ENCODE measurements at regions not wholly inside any gene's neighbourhood (a gene's known extent, or its start where the extent isn't known, plus 50 kb on each side); places are given as distances from the start of the nearest gene placed in this dataset.

- TF ChIP-seq, protein P1, sequence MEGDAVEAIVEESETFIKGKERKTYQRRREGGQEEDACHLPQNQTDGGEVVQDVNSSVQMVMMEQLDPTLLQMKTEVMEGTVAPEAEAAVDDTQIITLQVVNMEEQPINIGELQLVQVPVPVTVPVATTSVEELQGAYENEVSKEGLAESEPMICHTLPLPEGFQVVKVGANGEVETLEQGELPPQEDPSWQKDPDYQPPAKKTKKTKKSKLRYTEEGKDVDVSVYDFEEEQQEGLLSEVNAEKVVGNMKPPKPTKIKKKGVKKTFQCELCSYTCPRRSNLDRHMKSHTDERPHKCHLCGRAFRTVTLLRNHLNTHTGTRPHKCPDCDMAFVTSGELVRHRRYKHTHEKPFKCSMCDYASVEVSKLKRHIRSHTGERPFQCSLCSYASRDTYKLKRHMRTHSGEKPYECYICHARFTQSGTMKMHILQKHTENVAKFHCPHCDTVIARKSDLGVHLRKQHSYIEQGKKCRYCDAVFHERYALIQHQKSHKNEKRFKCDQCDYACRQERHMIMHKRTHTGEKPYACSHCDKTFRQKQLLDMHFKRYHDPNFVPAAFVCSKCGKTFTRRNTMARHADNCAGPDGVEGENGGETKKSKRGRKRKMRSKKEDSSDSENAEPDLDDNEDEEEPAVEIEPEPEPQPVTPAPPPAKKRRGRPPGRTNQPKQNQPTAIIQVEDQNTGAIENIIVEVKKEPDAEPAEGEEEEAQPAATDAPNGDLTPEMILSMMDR (conservative IDR thresholded peaks at IDR 0.05; ENCODE audit: control insufficient read depth, insufficient read depth, low read depth, low read length): no peak
- DNase-seq (ENCODE audit: low read depth): no peak
- no peak overlapping the region for H3K4me3 ChIP-seq (ENCODE audit: control insufficient read depth, low read depth, low read length)
Measured at GRCh38 chr9:129514891-129515290, 106.0 kb downstream of the C9orf50 start.

DNA sequence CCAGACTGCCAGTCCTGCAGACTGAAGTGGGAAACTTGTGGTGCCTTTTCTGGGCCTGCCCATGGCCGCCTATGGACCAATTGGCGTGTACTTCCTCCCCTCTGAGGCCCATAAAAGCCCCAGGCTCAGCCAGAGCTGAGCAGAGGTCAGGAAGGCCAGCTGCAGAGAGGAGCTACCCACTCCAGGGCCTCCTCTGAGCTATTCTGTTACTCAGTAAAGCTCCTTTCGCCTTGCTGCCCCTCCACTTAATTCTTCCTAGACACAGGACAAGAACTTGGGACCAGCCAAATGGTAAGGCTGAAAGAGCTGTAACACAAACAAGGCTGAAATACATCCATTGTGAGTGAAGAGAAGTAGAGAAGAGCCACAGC is 106.4 kb downstream of the C9orf50 start:
- H3K4me3 ChIP-seq (ENCODE audit: control insufficient read depth, low read depth, low read length): no peak overlapping the region
- no peak for DNase-seq (ENCODE audit: low read depth)
- TF ChIP-seq, protein P1 (conservative IDR thresholded peaks at IDR 0.05; ENCODE audit: control insufficient read depth, insufficient read depth, low read depth, low read length): no peak

GRCh38 chr9:129513856-129514496 is 106.9 kb downstream of the C9orf50 start:
- no peak overlapping the region for H3K4me3 ChIP-seq (ENCODE audit: control insufficient read depth, low read depth, low read length)
- no peak for DNase-seq (ENCODE audit: low read depth)
- TF ChIP-seq, protein P1 (conservative IDR thresholded peaks at IDR 0.05; ENCODE audit: control insufficient read depth, insufficient read depth, low read depth, low read length): no peak

GRCh38 chr9:129513282-129513681 is 107.6 kb downstream of the C9orf50 start:
- TF ChIP-seq, protein P1 (conservative IDR thresholded peaks at IDR 0.05; ENCODE audit: control insufficient read depth, insufficient read depth, low read depth, low read length): no peak
- no peak overlapping the region for H3K4me3 ChIP-seq (ENCODE audit: control insufficient read depth, low read depth, low read length)
- no peak for DNase-seq (ENCODE audit: low read depth)

GRCh38 chr9:129511285-129511900 is 109.5 kb downstream of the C9orf50 start:
- DNase-seq (ENCODE audit: low read depth): no peak
- TF ChIP-seq, protein P1 (conservative IDR thresholded peaks at IDR 0.05; ENCODE audit: control insufficient read depth, insufficient read depth, low read depth, low read length): no peak
- no peak overlapping the region for H3K4me3 ChIP-seq (ENCODE audit: control insufficient read depth, low read depth, low read length)

DNA sequence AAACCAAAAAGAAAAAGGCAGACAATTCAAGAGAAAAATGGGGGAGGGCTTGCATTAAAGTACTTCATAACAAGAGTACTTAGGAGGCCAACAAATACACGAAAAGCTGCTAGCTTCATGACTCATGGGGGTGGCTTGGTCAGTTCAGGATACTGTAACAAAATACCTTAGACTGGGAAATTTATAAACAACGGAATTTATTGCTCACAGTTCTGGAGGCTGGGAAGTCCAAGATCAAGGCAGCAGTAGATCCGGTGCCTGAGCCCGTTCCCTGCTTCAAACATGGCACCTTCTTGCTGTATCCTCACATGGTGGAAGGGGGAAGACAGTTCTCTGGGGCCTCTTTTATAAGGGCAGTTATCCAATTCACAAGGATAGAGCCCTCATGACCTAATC is 111.4 kb downstream of the C9orf50 start:
- DNase-seq (ENCODE audit: low read depth): peak; percentile 95
- TF ChIP-seq, protein P1 (conservative IDR thresholded peaks at IDR 0.05; ENCODE audit: control insufficient read depth, insufficient read depth, low read depth, low read length): no peak
- H3K4me3 ChIP-seq (ENCODE audit: control insufficient read depth, low read depth, low read length): no peak overlapping the region

Measured in fibroblast of mammary gland (primary cell).